NCI-H2227 (cell line): ENCODE measurements at regions not wholly inside any gene's neighbourhood (a gene's known extent, or its start where the extent isn't known, plus 50 kb on each side); places are given as distances from the start of the nearest gene placed in this dataset.

Source experiments
- DNase-seq: peaks from one replicate; lab custom pipeline; 2025; ENCODE audit not compliant: unreplicated experiment; lab: John Stamatoyannopoulos, UW

DNA sequence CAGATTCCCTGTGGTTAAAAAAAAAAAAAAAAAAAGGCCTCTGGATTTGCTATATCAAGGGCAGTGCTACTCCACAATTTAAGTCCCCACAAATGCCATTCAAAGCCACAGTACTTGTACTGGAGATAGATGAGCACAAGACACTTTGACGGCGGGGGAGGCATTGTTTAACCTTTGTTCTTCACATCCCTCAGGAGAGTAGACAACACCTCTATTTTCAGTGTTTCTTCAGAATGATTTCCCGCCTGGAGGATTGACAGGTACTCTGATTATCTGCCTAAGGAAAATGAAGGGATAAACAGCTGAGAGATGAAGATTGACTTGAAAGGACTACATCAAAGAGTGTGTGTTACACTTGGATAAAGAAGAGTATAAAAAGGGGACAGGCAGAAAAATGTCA lies 58.7 kb downstream of the OTOL1 start:
- no peak for DNase-seq

- no peak for DNase-seq
These were observed 59.9 kb downstream of the OTOL1 start for GRCh38 chr3:161556533-161556932.

- DNase-seq, result no peak
These were observed 60.3 kb downstream of the OTOL1 start for GRCh38 chr3:161556941-161557340.

GRCh38 chr3:161557445-161558150 lies 61.0 kb downstream of the OTOL1 start:
- no peak for DNase-seq

DNA sequence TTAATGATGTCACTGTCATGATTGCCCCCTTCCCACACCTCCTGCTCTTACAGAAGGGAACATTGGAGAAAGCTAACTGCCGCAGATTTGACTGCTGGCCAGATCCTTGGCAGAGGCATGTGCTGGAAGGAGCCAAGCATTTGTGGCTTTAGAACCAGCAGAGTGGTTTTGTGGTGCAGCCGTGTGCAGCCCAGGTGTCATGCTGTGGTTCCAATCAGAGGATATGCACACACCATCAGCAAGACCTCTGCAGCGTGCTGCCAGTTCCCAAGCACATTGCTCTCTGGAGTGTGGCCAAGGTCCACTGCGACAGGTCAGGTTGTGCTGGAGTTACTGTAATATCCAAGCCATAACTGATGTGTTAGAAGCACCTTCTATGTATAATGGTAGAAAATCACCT lies 61.6 kb downstream of the OTOL1 start:
- no peak for DNase-seq

GRCh38 chr3:161559177-161559998 lies 62.8 kb downstream of the OTOL1 start:
- no peak for DNase-seq

- DNase-seq, result no peak
These were observed 63.5 kb downstream of the OTOL1 start for GRCh38 chr3:161560008-161560637.

- no peak for DNase-seq
These were observed 71.2 kb downstream of the OTOL1 start for GRCh38 chr3:161567577-161568361.

GRCh38 chr3:161568671-161569070 lies 72.1 kb downstream of the OTOL1 start:
- no peak for DNase-seq

GRCh38 chr3:161571951-161572350 lies 75.3 kb downstream of the OTOL1 start:
- no peak for DNase-seq

DNA sequence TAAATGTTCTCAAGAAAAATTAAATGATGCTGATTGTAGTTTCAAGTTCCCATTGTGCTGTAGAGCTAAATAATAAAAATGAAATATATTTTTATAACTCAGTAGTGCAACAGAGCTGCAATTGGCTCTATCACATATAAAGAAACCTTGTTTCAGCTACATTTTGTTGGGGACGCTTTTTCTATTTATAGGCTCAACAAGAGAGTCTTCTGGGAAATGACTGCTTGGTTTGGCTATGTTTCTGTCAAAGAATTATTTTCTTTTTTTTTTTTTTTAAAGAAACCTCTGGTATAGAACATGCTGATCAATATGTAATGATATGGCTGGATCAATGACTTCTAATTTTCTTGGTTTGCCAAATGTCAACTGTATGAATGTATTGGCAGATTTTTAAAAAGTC lies 76.5 kb downstream of the OTOL1 start:
- DNase-seq, result no peak

DNA sequence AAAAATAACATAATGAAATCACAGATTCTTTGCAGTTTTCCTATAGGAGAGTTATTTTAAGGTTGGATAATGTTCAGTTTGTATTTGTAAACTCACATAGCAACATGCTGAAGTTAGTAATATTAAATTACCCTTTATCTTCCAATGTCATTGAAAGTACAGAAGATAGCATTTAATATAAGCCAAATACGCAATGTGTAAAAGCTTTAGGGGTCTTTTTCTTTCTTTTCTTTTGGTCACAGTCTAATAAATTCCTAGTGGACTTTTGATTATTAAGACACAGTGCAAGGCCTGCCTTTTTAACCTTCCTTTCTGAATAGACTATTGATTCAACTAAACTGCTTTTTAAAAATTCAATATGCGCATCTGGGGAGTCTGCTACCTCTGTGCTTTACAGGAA lies 79.3 kb downstream of the OTOL1 start:
- no peak for DNase-seq

DNA sequence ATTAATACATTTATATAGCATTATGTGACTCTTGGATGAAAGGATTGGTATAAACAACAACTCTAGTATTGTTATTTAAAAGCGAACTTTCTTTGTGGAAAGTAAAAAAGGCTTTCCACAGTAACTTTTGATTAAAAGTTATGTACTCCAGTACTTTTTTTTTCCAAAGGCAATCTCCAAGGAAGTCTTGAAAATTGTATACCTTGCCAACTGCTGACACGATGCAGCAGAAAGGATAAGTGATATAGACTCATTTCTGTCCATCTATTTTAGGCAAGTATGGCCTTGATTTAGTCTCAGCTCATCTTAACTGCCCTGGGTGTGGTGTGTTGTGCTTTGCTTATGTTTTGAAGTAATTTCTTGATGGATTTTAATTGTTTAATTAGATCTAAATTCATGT lies 79.7 kb downstream of the OTOL1 start:
- DNase-seq, result no peak

DNA sequence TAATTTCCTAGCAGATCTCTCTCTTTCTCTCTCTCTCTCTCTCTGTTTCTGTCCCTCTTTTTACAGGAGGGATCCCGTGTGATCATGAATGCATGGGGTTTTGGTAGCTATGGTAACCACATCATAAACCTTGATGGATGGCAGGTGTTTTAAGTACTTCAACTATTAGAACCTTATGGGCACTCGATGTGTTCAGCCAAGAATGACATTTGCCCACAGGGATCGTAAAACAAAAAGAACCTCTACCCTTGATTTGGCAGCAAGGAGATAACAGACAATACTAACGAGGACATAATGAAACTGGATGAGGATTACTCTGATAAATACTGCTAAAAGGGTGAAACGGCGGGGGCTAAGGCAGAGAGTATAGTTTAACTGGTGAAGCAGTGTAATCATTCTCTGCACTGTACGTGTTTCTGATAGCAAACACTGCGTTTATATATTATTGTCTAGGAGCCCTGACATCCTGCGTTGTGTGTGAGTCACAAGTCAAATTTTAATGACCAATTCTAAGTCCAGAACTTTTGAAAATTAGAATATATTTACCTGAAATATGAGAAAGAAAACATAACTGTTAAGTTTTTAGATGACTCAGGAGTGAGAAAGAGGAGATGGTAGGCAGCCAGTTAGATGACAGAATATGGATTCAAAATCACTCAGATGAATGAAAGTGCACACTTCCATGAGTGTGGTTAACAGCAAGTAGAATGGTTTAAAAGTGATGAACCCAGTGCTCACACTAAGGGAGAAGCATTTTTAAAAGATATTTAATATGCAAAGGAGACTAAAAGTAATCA lies 80.3 kb downstream of the OTOL1 start:
- no peak for DNase-seq

GRCh38 chr3:161577662-161578061 lies 81.1 kb downstream of the OTOL1 start:
- no peak for DNase-seq

- DNase-seq, result no peak
These were observed 83.0 kb downstream of the OTOL1 start for GRCh38 chr3:161579395-161580126.

DNA sequence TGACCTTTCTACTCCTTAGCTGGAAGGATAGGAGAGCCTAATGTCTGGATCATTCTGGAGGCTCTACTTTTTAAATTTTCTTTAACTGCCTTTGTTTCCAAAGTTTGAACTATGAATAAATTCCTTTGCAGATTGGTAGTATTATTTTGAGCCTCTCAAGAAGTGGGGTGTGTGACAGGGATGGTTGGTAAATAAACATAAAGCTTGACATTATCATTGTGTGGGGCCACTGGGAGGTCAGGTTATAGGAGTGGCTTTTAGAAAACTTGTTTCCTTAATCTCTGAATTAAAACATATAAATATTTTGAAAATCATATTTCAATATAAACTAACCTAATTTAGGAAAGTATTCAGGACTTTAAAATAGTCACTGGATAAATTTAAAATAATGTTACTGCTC lies 89.3 kb downstream of the OTOL1 start:
- no peak for DNase-seq

DNA sequence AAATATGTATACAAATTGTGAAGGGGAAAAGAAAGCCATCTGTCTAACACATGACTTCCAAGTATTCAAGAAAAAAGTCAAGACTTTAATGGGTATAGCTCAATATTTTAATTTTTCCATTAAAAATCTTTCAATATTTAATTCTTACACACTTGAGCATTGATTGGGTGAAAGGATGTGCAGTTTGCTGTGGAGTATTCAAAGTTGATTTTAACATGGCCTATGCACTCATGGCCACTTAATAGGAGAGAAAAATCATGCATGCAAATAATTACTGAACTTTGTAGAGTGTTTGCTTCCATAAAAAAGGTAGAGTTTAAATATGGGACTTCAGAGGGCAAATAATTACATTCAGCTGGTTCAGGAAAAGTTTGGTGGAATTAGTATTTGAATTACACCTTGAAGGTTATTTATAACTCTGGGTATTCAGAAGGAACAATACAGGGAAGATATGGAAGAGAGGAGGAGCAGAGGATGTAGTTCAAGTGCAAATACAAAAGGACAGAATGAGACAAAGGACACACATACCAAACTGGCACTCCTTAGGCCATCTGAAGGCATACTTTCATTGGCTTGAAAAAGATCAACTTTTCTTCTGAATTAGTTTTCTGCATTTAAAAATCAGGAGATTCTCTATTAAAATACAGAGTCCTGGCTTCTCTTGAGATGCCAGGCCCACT lies 90.1 kb downstream of the OTOL1 start:
- DNase-seq, result no peak

DNA sequence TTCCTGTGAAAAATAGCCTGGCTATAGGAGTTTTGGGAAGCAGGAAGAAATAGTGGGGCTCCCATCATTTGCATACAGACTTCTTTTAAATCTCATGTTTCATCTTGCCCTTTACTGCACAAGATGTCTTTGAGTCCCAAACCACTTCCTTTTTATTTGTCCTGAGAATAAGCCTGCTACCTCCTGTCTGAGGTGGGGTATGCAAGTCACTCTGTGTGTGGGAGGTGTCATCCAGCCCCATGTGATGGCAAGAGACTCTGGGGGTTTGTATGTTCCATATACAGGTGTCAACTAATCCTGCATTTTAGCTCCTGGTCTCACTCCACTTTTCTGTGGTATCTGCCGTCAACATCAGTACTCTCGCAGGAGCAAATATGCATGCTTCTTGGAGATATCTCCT lies 102.0 kb downstream of the OTOL1 start:
- DNase-seq, result no peak
